GM18505 (cell line): ENCODE measurements at regions not wholly inside any gene's neighbourhood (a gene's known extent, or its start where the extent isn't known, plus 50 kb on each side); places are given as distances from the start of the nearest gene placed in this dataset.

Source experiments
- ATAC-seq: cut with Tn5 transposase; IDR thresholded peaks from one replicate; pipeline ENCODE4 v1.9.1; 2021; ENCODE audit not compliant: unreplicated experiment
- POLR2A ChIP-seq: IDR thresholded peaks from 4 replicates; pipeline ENCODE4 v1.6.1; 2011; ENCODE audit warnings: borderline replicate concordance; ENCODE audit not compliant: insufficient read depth, insufficient read length; ENCODE audit errors: extremely low read depth

- TF ChIP-seq POLR2A, result no peak
- no peak for ATAC-seq
These were observed 158.1 kb downstream of the LTN1 start for GRCh38 chr21:28834335-28835238.

- TF ChIP-seq POLR2A, result no peak
- ATAC-seq, result no peak
These were observed 159.1 kb downstream of the LTN1 start for GRCh38 chr21:28833609-28834008.

GRCh38 chr21:28833182-28833581 lies 159.5 kb downstream of the LTN1 start:
- ATAC-seq, result no peak
- TF ChIP-seq POLR2A, result no peak

GRCh38 chr21:28832715-28833061 lies 160.0 kb downstream of the LTN1 start:
- ATAC-seq, result no peak

GRCh38 chr21:28832013-28832714 lies 160.5 kb downstream of the LTN1 start:
- TF ChIP-seq POLR2A, result no peak
- ATAC-seq, result no peak

More at GRCh38 chr21:28832715-28833061, 160.0 kb downstream of the LTN1 start:
- no peak for TF ChIP-seq POLR2A

GRCh38 chr21:28828981-28829380 lies 163.7 kb downstream of the LTN1 start:
- no peak for ATAC-seq

GRCh38 chr21:28828021-28828420 lies 164.7 kb downstream of the LTN1 start:
- no peak for TF ChIP-seq POLR2A
- no peak for ATAC-seq

More at GRCh38 chr21:28828981-28829380, 163.7 kb downstream of the LTN1 start:
- TF ChIP-seq POLR2A, result no peak

GRCh38 chr21:28827422-28827821 lies 165.3 kb downstream of the LTN1 start:
- ATAC-seq, result no peak
- no peak for TF ChIP-seq POLR2A

- no peak for TF ChIP-seq POLR2A
- no peak for ATAC-seq
These were observed 166.1 kb downstream of the LTN1 start for GRCh38 chr21:28826569-28826968.

GRCh38 chr21:28826021-28826420 lies 166.7 kb downstream of the LTN1 start:
- ATAC-seq, result no peak
- TF ChIP-seq POLR2A, result no peak

- ATAC-seq, result no peak
- no peak for TF ChIP-seq POLR2A
These were observed 169.2 kb downstream of the LTN1 start for GRCh38 chr21:28823429-28823828.

- TF ChIP-seq POLR2A, result no peak
- ATAC-seq, result no peak
These were observed 170.0 kb downstream of the LTN1 start for GRCh38 chr21:28822486-28823335.

- no peak for ATAC-seq
These were observed 170.6 kb downstream of the LTN1 start for GRCh38 chr21:28822123-28822399.

More at GRCh38 chr21:28822123-28822399, 170.6 kb downstream of the LTN1 start:
- TF ChIP-seq POLR2A, result no peak
